HepG2 (cell line): ENCODE measurements at regions not wholly inside any gene's neighbourhood (a gene's known extent, or its start where the extent isn't known, plus 50 kb on each side); places are given as distances from the start of the nearest gene placed in this dataset.

Source experiments
- ATAC-seq: fragments of 200-7000 bp; cut with Tn5 transposase; 3 replicates; pipeline ENCODE4 v1.9.1; 2020; ENCODE audit warnings: mild to moderate bottlenecking, moderate library complexity
- BruUV-seq: library from RNA; stranded (reverse); fragments of 400-500 nt; replicated peaks from 2 replicates; lab custom pipeline; 2021; lab: Mats Ljungman, UMichigan
- CTCF ChIA-PET: fragments of 300-600 bp; formaldehyde crosslinking; extraction: SDS; loops from one replicate; lab custom pipeline; 2021; ENCODE audit warnings: low total read pairs, inconsistent platforms, low intra/inter-chr PET ratio; lab: Yijun Ruan, JAX
- POLR2A ChIA-PET: fragments of 350-600 bp; sonication (Branson Sonifier 250); formaldehyde crosslinking; loops from one replicate; lab custom pipeline; 2020; ENCODE audit warnings: antibody characterized with exemption, inconsistent platforms; lab: Yijun Ruan, JAX
- DNase-seq: peaks from one replicate; pipeline ENCODE4 v3.0.0-alpha.2; 2015; ENCODE audit warnings: low spot score
- FAIRE-seq: peaks from 3 replicates; lab custom pipeline; 2011; peaks lifted over from hg19 to GRCh38; lab: Jason Lieb, UNC
- H2AFZ ChIP-seq: one replicate; pipeline ENCODE4 v1.6.1; 2011; ENCODE audit warnings: low read length, inconsistent platforms
- H3K27ac ChIP-seq: fragments of 300-600 bp; 3 replicates; pipeline ENCODE4 v1.8.0; 2011; ENCODE audit warnings: mixed run types, mild to moderate bottlenecking, mixed read lengths, low read length, inconsistent platforms; ENCODE audit not compliant: insufficient read depth; ENCODE audit errors: extremely low read length
- H3K27me3 ChIP-seq, 2 experiments: fragments of 200-600 bp in 1 of 2; 2 replicates in 1 of 2; 3 replicates in 1 of 2; pipeline versions ENCODE4 v1.6.0 to v1.8.0; 2011; ENCODE audit warnings: low read length in 2 of 2, mild to moderate bottlenecking in 2 of 2, moderate library complexity in 2 of 2, inconsistent platforms in 1 of 2; ENCODE audit not compliant: insufficient read depth in 2 of 2, control insufficient read depth in 1 of 2
- H3K36me3 ChIP-seq, 2 experiments: fragments of 200-600 bp in 1 of 2; replicated peaks in 1 of 2; 2 replicates in 1 of 2; 3 replicates in 1 of 2; pipeline versions ENCODE4 v1.5.1 to v1.8.0; 2011; ENCODE audit warnings: low read length in 2 of 2, inconsistent platforms in 1 of 2; ENCODE audit not compliant: insufficient read depth in 2 of 2, control insufficient read depth in 1 of 2
- H3K4me1 ChIP-seq: 2 replicates; pipeline ENCODE4 v1.5.1; 2012; ENCODE audit warnings: low read length, inconsistent platforms; ENCODE audit not compliant: insufficient read depth
- H3K4me2 ChIP-seq: 2 replicates; pipeline ENCODE4 v1.6.0; 2011; ENCODE audit warnings: low read depth, low read length, inconsistent platforms
- H3K4me3 ChIP-seq, 3 experiments: fragments of 200-600 bp in 1 of 3; sonication (generic), shearing (Covaris generic) in 1 of 3; replicated peaks in 1 of 3; 2 replicates each; pipeline ENCODE4 v1.5.1; 2011 to 2016; ENCODE audit warnings: low read length in 3 of 3, inconsistent platforms in 2 of 3, low read depth in 2 of 3, mild to moderate bottlenecking in 2 of 3, control low read depth in 1 of 3, mixed read lengths in 1 of 3; ENCODE audit not compliant: insufficient read depth in 1 of 3
- H3K79me2 ChIP-seq: one replicate; pipeline ENCODE4 v1.6.1; 2011; ENCODE audit warnings: low read length, inconsistent platforms; ENCODE audit not compliant: insufficient read depth
- H3K9ac ChIP-seq: 2 replicates; pipeline ENCODE4 v1.6.0; 2011; ENCODE audit warnings: mild to moderate bottlenecking, low read depth, low read length, inconsistent platforms; ENCODE audit not compliant: insufficient read depth
- H3K9me3 ChIP-seq: 2 replicates; pipeline ENCODE4 v1.5.1; 2012; ENCODE audit warnings: mild to moderate bottlenecking, low read length
- H4K20me1 ChIP-seq: 2 replicates; pipeline ENCODE4 v1.6.0; 2011; ENCODE audit warnings: inconsistent platforms, mild to moderate bottlenecking, low read length, moderate library complexity; ENCODE audit not compliant: insufficient read depth
- CREB1 ChIP-seq, 2 experiments: fragments of 450-650 bp in 1 of 2; IDR thresholded peaks; 2 replicates each; pipeline ENCODE4 v1.6.1; 2016 to 2017; ENCODE audit warnings: control low read depth in 1 of 2, mild to moderate bottlenecking in 1 of 2, missing compliant biosample characterization in 1 of 2, missing genetic modification characterization in 1 of 2
- ERF ChIP-seq: IDR thresholded peaks from 2 replicates; pipeline ENCODE4 v1.6.1; 2018; ENCODE audit warnings: missing biosample characterization, missing genetic modification reagents
- FIP1L1 ChIP-seq: fragments of 200-400 bp; formaldehyde crosslinking; IDR thresholded peaks from 2 replicates; pipeline ENCODE4 v1.6.1; 2018; ENCODE audit warnings: low read depth, mild to moderate bottlenecking, low read length, moderate library complexity, borderline replicate concordance; ENCODE audit not compliant: insufficient read depth
- SNRNP70 ChIP-seq: fragments of 200-400 bp; formaldehyde crosslinking; IDR thresholded peaks from 2 replicates; pipeline ENCODE4 v1.6.1; 2017; ENCODE audit warnings: mild to moderate bottlenecking, low read depth, low read length, moderate library complexity
- WGBS: methylation state at CpG from one replicate; pipeline ENCODE4 v1.1.6; 2017; ENCODE audit warnings: low lambda C conversion rate; 5-methylcytosine and 5-hydroxymethylcytosine counted together
- in situ Hi-C: cut with HindIII; loops from 2 replicates; pipeline ENCODE4 v1.10.0; 2017; ENCODE audit warnings: low pct_unique_long_range_greater_than_20kb; ENCODE audit not compliant: extremely low pct_ligation_motif_present
- intact Hi-C: fragments of 100-400 bp; cut with micrococcal nuclease; formaldehyde crosslinking; loops from one replicate; pipeline ENCODE4 v1.10.0; 2022; ENCODE audit not compliant: unreplicated experiment
- TF ChIP-seq, protein P1 (sequence below): sonication (generic); formaldehyde crosslinking; IDR thresholded peaks from 2 replicates; pipeline ENCODE4 v1.5.0; 2020; ENCODE audit warnings: missing genetic modification reagents

DNA sequence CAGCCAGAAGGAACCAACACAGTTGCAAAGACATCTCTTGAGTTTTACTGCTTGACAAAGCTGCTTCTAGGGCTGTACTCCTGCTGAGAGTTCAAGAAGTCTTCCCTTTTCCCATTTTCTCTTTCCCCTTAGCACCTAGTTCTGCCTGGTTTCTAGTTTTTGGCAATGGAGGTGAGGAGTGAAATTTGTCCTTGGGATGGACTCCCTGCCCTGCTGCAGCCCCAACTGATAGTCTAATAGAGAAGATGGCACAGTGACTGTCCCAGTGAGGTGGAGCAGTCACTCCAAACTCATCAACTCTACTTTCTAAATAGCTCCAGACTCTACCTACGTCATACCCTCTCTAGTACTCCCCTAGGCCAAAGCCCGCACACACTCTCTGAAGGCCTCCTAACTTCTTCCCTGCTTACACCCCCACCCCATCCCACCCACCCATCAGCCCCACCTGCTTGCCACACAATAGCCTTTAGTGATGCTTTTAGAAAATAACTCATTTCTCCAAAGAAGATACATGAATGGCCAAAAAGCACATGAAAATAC lies 164.4 kb downstream of the DDX1 start:
- Histone ChIP-seq H3K36me3 (no peaks in the 10 kb centered on the region), H3K4me2 (no peak overlapping the region), H3K9ac (no peak overlapping the region), H2AFZ (no peak overlapping the region), H3K79me2 (no peaks in the 10 kb centered on the region), H3K27ac (no peak overlapping the region), H4K20me1 (0 out of 2 replicates have a peak, but pooled peaks cover 3% of the 10 kb centered on the region), H3K9me3 (no peaks in the 10 kb centered on the region), H3K4me3 (no peak overlapping the region), H3K4me1 (no peaks in the 10 kb centered on the region), H3K27me3 (peaks cover 0 to 68% of the 10 kb centered on the region in 2 experiments; a peak in 4 of 5 replicates)
- BruUV-seq, result no TSS peak
- CTCF ChIA-PET, result no interaction called here
- DNase-seq (no peak), FAIRE-seq (no peak), ATAC-seq (no peak)
- in situ Hi-C loops, result no loop called here
- TF ChIP-seq CREB1 (IDR thresholded peaks at IDR 0.05) (peak; percentile 50; the same call in 1 of the 2 replicates), CREB1 (CRISPR knock-in tag; IDR thresholded peaks at IDR 0.05) (no peak), SNRNP70 (no peak)
- intact Hi-C loops, result no loop called here
- POLR2A ChIA-PET, result no interaction called here
- WGBS, result 33% methylated on average over 2 of the region's 2 CpGs

DNA sequence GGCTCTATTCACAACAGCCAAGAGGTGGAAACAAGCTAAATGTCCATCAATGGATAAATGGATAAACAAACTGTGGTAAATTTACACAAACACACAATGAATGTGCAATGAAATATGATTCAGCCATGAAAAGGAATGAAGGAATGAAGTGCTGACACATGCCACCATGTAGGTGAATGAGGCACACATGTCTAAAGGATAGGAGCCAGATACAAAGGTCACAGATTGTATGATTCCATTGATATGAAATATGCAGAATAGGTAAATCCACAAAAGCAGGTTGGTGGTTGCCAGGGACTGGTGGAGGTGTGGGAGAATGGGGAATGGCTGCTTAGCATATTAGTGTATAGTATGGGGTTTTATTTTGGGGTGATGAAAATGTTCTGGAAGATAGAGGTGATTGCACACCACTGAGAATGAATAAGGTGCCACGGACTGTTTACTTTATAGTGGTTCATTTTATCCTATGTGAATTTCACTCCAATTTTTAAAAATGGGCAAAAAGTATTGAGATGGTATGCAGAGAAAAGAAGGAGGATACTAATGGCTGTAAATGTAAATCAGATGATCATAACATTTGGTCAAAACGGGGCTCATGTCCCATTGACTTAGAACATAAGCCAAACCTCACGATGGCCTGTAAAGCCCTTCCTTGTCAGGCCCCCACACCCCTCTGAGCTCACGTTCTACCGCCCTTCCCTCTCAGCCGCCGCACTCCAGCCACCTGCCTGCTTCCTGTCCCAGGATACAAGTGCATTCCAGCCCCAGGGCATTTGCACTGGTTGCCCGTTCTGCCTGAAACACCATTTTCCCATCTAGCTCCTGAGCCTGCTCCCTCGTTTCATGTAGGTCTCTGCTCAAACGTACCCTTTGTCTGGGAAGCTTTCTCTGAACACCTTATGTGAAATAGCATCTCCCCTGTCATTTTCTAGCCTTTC lies 165.5 kb downstream of the DDX1 start:
- in situ Hi-C loops, result no loop called here
- FAIRE-seq, result no peak

More for the DNA sequence above, 165.5 kb downstream of the DDX1 start:
- H3K9me3 ChIP-seq, result no peaks in the 10 kb centered on the region
- ATAC-seq (no peak), DNase-seq (no peak)
- no peak overlapping the region for H3K9ac ChIP-seq
- H3K27me3 ChIP-seq, result peaks cover 0 to 68% of the 10 kb centered on the region in 2 experiments; a peak in 4 of 5 replicates
- H3K27ac ChIP-seq, result no peak overlapping the region
- POLR2A ChIA-PET, result no interaction called here
- H4K20me1 ChIP-seq, result 0 out of 2 replicates have a peak, but pooled peaks cover 3% of the 10 kb centered on the region
- H3K79me2 ChIP-seq, result no peaks in the 10 kb centered on the region
- intact Hi-C loops, result no loop called here
- H2AFZ ChIP-seq, result no peak overlapping the region
- CTCF ChIA-PET, result no interaction called here
- TF ChIP-seq ERF (CRISPR knock-in tag) (no peak), FIP1L1 (no peak)
- TF ChIP-seq, protein P1, sequence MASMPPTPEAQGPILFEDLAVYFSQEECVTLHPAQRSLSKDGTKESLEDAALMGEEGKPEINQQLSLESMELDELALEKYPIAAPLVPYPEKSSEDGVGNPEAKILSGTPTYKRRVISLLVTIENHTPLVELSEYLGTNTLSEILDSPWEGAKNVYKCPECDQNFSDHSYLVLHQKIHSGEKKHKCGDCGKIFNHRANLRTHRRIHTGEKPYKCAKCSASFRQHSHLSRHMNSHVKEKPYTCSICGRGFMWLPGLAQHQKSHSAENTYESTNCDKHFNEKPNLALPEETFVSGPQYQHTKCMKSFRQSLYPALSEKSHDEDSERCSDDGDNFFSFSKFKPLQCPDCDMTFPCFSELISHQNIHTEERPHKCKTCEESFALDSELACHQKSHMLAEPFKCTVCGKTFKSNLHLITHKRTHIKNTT (CRISPR knock-in tag), result no peak
- 41% methylated on average over 10 of the region's 10 CpGs for WGBS
- no peak overlapping the region for H3K4me3 ChIP-seq
- no TSS peak for BruUV-seq
- H3K4me1 ChIP-seq, result no peaks in the 10 kb centered on the region
- H3K36me3 ChIP-seq, result no peaks in the 10 kb centered on the region
- H3K4me2 ChIP-seq, result no peak overlapping the region
